ENCODE measurements at regions not wholly inside any gene's neighbourhood (a gene's known extent, or its start where the extent isn't known, plus 50 kb on each side); places are given as distances from the start of the nearest gene placed in this dataset.

GRCh38 chr4:135240796-135241195, 1039.2 kb upstream of the PABPC4L start:
- no peaks in the 10 kb centered on the region for H3K9me2 ChIP-seq (ENCODE audit: insufficient read depth)
- no TSS peak for BruUV-seq (replicated peaks)
- ChIA-PET POLR2A (no interaction called here), CTCF (no interaction called here), RAD21 (ENCODE audit: low non-redundant PET in 1 of 2, low total read pairs in 2 of 2, uncharacterized antibody in 2 of 2, unreplicated experiment in 2 of 2) (no interaction called here)
- H3K9ac ChIP-seq (ENCODE audit: low read length) = no peak overlapping the region
- no peaks in the 10 kb centered on the region for H3K79me2 ChIP-seq (ENCODE audit: insufficient read depth, low read length)
- intact Hi-C loops (cut with micrococcal nuclease) = no loop called here
- H3K4me3 ChIP-seq (replicated peaks in 1 of 2; ENCODE audit: low read depth in 1 of 2, low read length in 2 of 2) = no peak overlapping the region
- DNase-seq (ENCODE audit: low read depth, low spot score) (no peak), ATAC-seq (no peak)
- no peaks in the 10 kb centered on the region for H3K36me3 ChIP-seq (ENCODE audit: control insufficient read depth in 1 of 2, insufficient read depth in 2 of 2, low read length in 2 of 2)
- H3K27ac ChIP-seq (ENCODE audit: low read depth, low read length) = no peak overlapping the region
- no peak overlapping the region for H2AFZ ChIP-seq (ENCODE audit: low read depth, low read length, poor library complexity, severe bottlenecking)
- TF ChIP-seq ELF1 (IDR thresholded peaks at IDR 0.05; ENCODE audit: borderline replicate concordance, low read depth) = no peak
- no peak for TF ChIP-seq ZNF274 (IDR thresholded peaks at IDR 0.05; ENCODE audit: low read depth, low read length)
- TF ChIP-seq TCF7L2 (IDR thresholded peaks at IDR 0.05; ENCODE audit: borderline replicate concordance, extremely low read depth, insufficient read depth, insufficient read length) = no peak
- no peak for TF ChIP-seq CTCF (IDR thresholded peaks at IDR 0.05 in 2 of 3, conservative IDR thresholded peaks at IDR 0.05 in 1 of 3; ENCODE audit: borderline replicate concordance in 1 of 3, insufficient read depth in 1 of 3, low read depth in 2 of 3, low read length in 2 of 3)
- TF ChIP-seq CBX3 (IDR thresholded peaks at IDR 0.05; ENCODE audit: low read depth) = no peak
- no peak for TF ChIP-seq EGR1 (IDR thresholded peaks at IDR 0.05; ENCODE audit: low read depth)
- TF ChIP-seq ZBTB33 (IDR thresholded peaks at IDR 0.05; ENCODE audit: extremely low read depth, insufficient replicate concordance, low read length) = no peak
- TF ChIP-seq FOSL1 (IDR thresholded peaks at IDR 0.05; ENCODE audit: low read depth) = no peak
- no peak for TF ChIP-seq EZH2phosphoT487 (IDR thresholded peaks at IDR 0.05; ENCODE audit: borderline replicate concordance)
- no peaks in the 10 kb centered on the region for H3K4me1 ChIP-seq (ENCODE audit: control insufficient read depth in 1 of 2, insufficient read depth in 2 of 2, low read length in 2 of 2)
- no peak overlapping the region for H3K4me2 ChIP-seq (ENCODE audit: low read length)
- no peaks in the 10 kb centered on the region for H4K20me1 ChIP-seq (ENCODE audit: insufficient read depth)
- no peaks in the 10 kb centered on the region for H3K27me3 ChIP-seq (ENCODE audit: insufficient read depth, low read length)
- H3K9me3 ChIP-seq (ENCODE audit: control insufficient read depth in 1 of 2, insufficient read depth in 1 of 2, low read depth in 1 of 2, low read length in 2 of 2) = no peaks in the 10 kb centered on the region

Data from HCT116 (cell line).